Tongue (tissue), 1 donor: ENCODE measurements at regions not wholly inside any gene's neighbourhood (a gene's known extent, or its start where the extent isn't known, plus 50 kb on each side); places are given as distances from the start of the nearest gene placed in this dataset.
A peak's percentile ranks its signal among the peaks of the same experiment; 100 is the strongest.
"Not testable (repeated sequence)": the region's sequence is repeated elsewhere in the genome, so short reads cannot be mapped to it uniquely, and the experiment has no call there.

Source experiments
- DNase-seq: peaks from one replicate; pipeline ENCODE4 v3.0.0-alpha.2; 2015

- DNase-seq = no peak
Measured at GRCh38 chr4:54403700-54404453, 174.8 kb downstream of the PDGFRA start.

- peak; percentile 9 for DNase-seq
Measured at GRCh38 chr4:54409270-54409817, 180.3 kb downstream of the PDGFRA start.

GRCh38 chr4:54414545-54414944 lies 185.5 kb downstream of the PDGFRA start:
- DNase-seq = no peak

GRCh38 chr4:54417476-54417875 lies 188.4 kb downstream of the PDGFRA start:
- DNase-seq = no peak

- no peak for DNase-seq
Measured at GRCh38 chr4:54418468-54418867, 189.4 kb downstream of the PDGFRA start.

- DNase-seq = no peak
Measured at GRCh38 chr4:54423066-54423465, 194.0 kb downstream of the PDGFRA start.

- DNase-seq = no peak
Measured at GRCh38 chr4:54427826-54428225, 198.7 kb downstream of the PDGFRA start.

GRCh38 chr4:54428940-54429339 lies 199.8 kb downstream of the PDGFRA start:
- DNase-seq = no peak

GRCh38 chr4:54433686-54434085 lies 204.6 kb downstream of the PDGFRA start:
- DNase-seq = no peak

GRCh38 chr4:54439831-54440243 lies 210.7 kb downstream of the PDGFRA start:
- DNase-seq = peak; percentile 18

GRCh38 chr4:54440394-54441136 lies 211.5 kb downstream of the PDGFRA start:
- peak; percentile 25 for DNase-seq

- DNase-seq = no peak
Measured at GRCh38 chr4:54445866-54446265, 211.9 kb upstream of the KIT start.

GRCh38 chr4:54446581-54446980 lies 211.2 kb upstream of the KIT start:
- DNase-seq = no peak

GRCh38 chr4:54447304-54447703 lies 210.5 kb upstream of the KIT start:
- no peak for DNase-seq

GRCh38 chr4:54449999-54450398 lies 207.8 kb upstream of the KIT start:
- DNase-seq = no peak

- DNase-seq = not testable (repeated sequence)
Measured at GRCh38 chr4:54466960-54467359, 190.8 kb upstream of the KIT start.

GRCh38 chr4:54473077-54473545 lies 184.6 kb upstream of the KIT start:
- peak; percentile 1 for DNase-seq

GRCh38 chr4:54473798-54474197 lies 184.0 kb upstream of the KIT start:
- DNase-seq = no peak

- DNase-seq = no peak
Measured at GRCh38 chr4:54475546-54475945, 182.2 kb upstream of the KIT start.

GRCh38 chr4:54482529-54483200 lies 175.1 kb upstream of the KIT start:
- no peak for DNase-seq

GRCh38 chr4:54484383-54484782 lies 173.4 kb upstream of the KIT start:
- peak; percentile 37 for DNase-seq

GRCh38 chr4:54487491-54487890 lies 170.3 kb upstream of the KIT start:
- DNase-seq = no peak

GRCh38 chr4:54493862-54494261 lies 163.9 kb upstream of the KIT start:
- no peak for DNase-seq
